GM18505 (cell line): ENCODE measurements at regions not wholly inside any gene's neighbourhood (a gene's known extent, or its start where the extent isn't known, plus 50 kb on each side); places are given as distances from the start of the nearest gene placed in this dataset.

Source experiments
- ATAC-seq: cut with Tn5 transposase; IDR thresholded peaks from one replicate; pipeline ENCODE4 v1.9.1; 2021; ENCODE audit not compliant: unreplicated experiment
- POLR2A ChIP-seq: IDR thresholded peaks from 4 replicates; pipeline ENCODE4 v1.6.1; 2011; ENCODE audit warnings: borderline replicate concordance; ENCODE audit not compliant: insufficient read depth, insufficient read length; ENCODE audit errors: extremely low read depth

- ATAC-seq, result no peak
- no peak for TF ChIP-seq POLR2A
Observed at GRCh38 chr11:130760515-130761125, 155.7 kb downstream of the SNX19 start.

GRCh38 chr11:130761560-130762220, 154.6 kb downstream of the SNX19 start:
- no peak for TF ChIP-seq POLR2A
- no peak for ATAC-seq

GRCh38 chr11:130762638-130763037, 153.6 kb downstream of the SNX19 start:
- TF ChIP-seq POLR2A, result no peak
- ATAC-seq, result no peak

- ATAC-seq, result no peak
- no peak for TF ChIP-seq POLR2A
Observed at GRCh38 chr11:130763087-130763980, 152.9 kb downstream of the SNX19 start.

GRCh38 chr11:130765406-130765805, 150.9 kb downstream of the SNX19 start:
- ATAC-seq, result no peak
- no peak for TF ChIP-seq POLR2A

- peak; percentile 75 for ATAC-seq
- no peak for TF ChIP-seq POLR2A
Observed at GRCh38 chr11:130765951-130766649, 150.2 kb downstream of the SNX19 start.

GRCh38 chr11:130766650-130767565, 149.4 kb downstream of the SNX19 start:
- peak; percentile 30 for ATAC-seq

GRCh38 chr11:130769782-130770535, 146.3 kb downstream of the SNX19 start:
- ATAC-seq, result no peak

More at GRCh38 chr11:130766650-130767565, 149.4 kb downstream of the SNX19 start:
- TF ChIP-seq POLR2A, result no peak

GRCh38 chr11:130771708-130772107, 144.6 kb downstream of the SNX19 start:
- no peak for ATAC-seq
- TF ChIP-seq POLR2A, result no peak

More at GRCh38 chr11:130769782-130770535, 146.3 kb downstream of the SNX19 start:
- TF ChIP-seq POLR2A, result no peak

GRCh38 chr11:130772266-130773227, 143.7 kb downstream of the SNX19 start:
- no peak for TF ChIP-seq POLR2A
- no peak for ATAC-seq
